H4 (cell line): ENCODE measurements at regions not wholly inside any gene's neighbourhood (a gene's known extent, or its start where the extent isn't known, plus 50 kb on each side); places are given as distances from the start of the nearest gene placed in this dataset.
A peak's percentile ranks its signal among the peaks of the same experiment; 100 is the strongest.
"Not testable (repeated sequence)": the region's sequence is repeated elsewhere in the genome, so short reads cannot be mapped to it uniquely, and the experiment has no call there.

Experiments
- DNase-seq: peaks from one replicate; pipeline ENCODE4 v3.0.0-alpha.2; 2015; ENCODE audit warnings: low spot score

GRCh38 chr4:158051401-158052235 lies 121.2 kb downstream of the GASK1B start:
- peak; percentile 38 for DNase-seq

GRCh38 chr4:158050942-158051341 lies 121.9 kb downstream of the GASK1B start:
- DNase-seq = no peak

- no peak for DNase-seq
Measured at GRCh38 chr4:158046345-158046744, 126.5 kb downstream of the GASK1B start.

GRCh38 chr4:158043971-158044618 lies 128.7 kb downstream of the GASK1B start:
- no peak for DNase-seq

GRCh38 chr4:158042591-158043030 lies 130.2 kb downstream of the GASK1B start:
- DNase-seq = no peak

- DNase-seq = no peak
Measured at GRCh38 chr4:158038718-158039117, 134.1 kb downstream of the GASK1B start.

GRCh38 chr4:158036998-158037397 lies 135.8 kb downstream of the GASK1B start:
- DNase-seq = no peak

GRCh38 chr4:158035662-158036195 lies 137.1 kb downstream of the GASK1B start:
- DNase-seq = no peak

- no peak for DNase-seq
Measured at GRCh38 chr4:158033416-158034120, 139.3 kb downstream of the GASK1B start.

GRCh38 chr4:158032733-158033415 lies 140.0 kb downstream of the GASK1B start:
- DNase-seq = no peak

- DNase-seq = not testable (repeated sequence)
Measured at GRCh38 chr4:158028381-158028780, 144.4 kb downstream of the GASK1B start.

GRCh38 chr4:158025131-158025530 lies 147.7 kb downstream of the GASK1B start:
- DNase-seq = no peak

- peak; percentile 15 for DNase-seq
Measured at GRCh38 chr4:158020734-158021346, 152.0 kb downstream of the GASK1B start.

GRCh38 chr4:158020176-158020575 lies 152.6 kb downstream of the GASK1B start:
- DNase-seq = peak; percentile 80

- no peak for DNase-seq
Measured at GRCh38 chr4:158018831-158019230, 154.0 kb downstream of the GASK1B start.

GRCh38 chr4:158018221-158018830 lies 154.5 kb downstream of the GASK1B start:
- no peak for DNase-seq

GRCh38 chr4:158016511-158016910 lies 156.3 kb downstream of the GASK1B start:
- DNase-seq = no peak

GRCh38 chr4:158015241-158015640 lies 157.6 kb downstream of the GASK1B start:
- DNase-seq = peak; percentile 36

GRCh38 chr4:158013858-158014257 lies 159.0 kb downstream of the GASK1B start:
- no peak for DNase-seq

GRCh38 chr4:158010361-158010760 lies 162.5 kb downstream of the GASK1B start:
- no peak for DNase-seq
